Neuronal stem cell (in vitro differentiated cells): ENCODE measurements at regions not wholly inside any gene's neighbourhood (a gene's known extent, or its start where the extent isn't known, plus 50 kb on each side); places are given as distances from the start of the nearest gene placed in this dataset.

Source experiments
- DNase-seq: peaks from one replicate; pipeline ENCODE4 v3.0.0-alpha.2; 2013; ENCODE audit warnings: low spot score
- H2AFZ ChIP-seq: one replicate; pipeline ENCODE4 v1.6.1; 2013; ENCODE audit warnings: mild to moderate bottlenecking, low read length, inconsistent platforms
- H2AK5ac ChIP-seq: 2 replicates; pipeline ENCODE4 v1.6.1; 2013; ENCODE audit warnings: low read depth, mild to moderate bottlenecking, inconsistent platforms, low read length, moderate library complexity, mixed read lengths
- H2BK120ac ChIP-seq: 2 replicates; pipeline ENCODE4 v1.6.1; 2013; ENCODE audit warnings: low read depth, mild to moderate bottlenecking, inconsistent platforms, low read length, moderate library complexity, mixed read lengths
- H2BK12ac ChIP-seq: one replicate; pipeline ENCODE4 v1.6.1; 2013; ENCODE audit warnings: low read length, inconsistent platforms
- H2BK15ac ChIP-seq: 2 replicates; pipeline ENCODE4 v1.6.1; 2013; ENCODE audit warnings: mild to moderate bottlenecking, low read length, inconsistent platforms, mixed read lengths
- H2BK5ac ChIP-seq: one replicate; pipeline ENCODE4 v1.6.1; 2013; ENCODE audit warnings: inconsistent platforms, mild to moderate bottlenecking, low read length, moderate library complexity
- H3K14ac ChIP-seq: one replicate; pipeline ENCODE4 v1.6.1; 2013; ENCODE audit warnings: low read length, inconsistent platforms
- H3K18ac ChIP-seq: 2 replicates; pipeline ENCODE4 v1.6.1; 2013; ENCODE audit warnings: low read length, inconsistent platforms
- H3K23ac ChIP-seq: 2 replicates; pipeline ENCODE4 v1.6.1; 2013; ENCODE audit warnings: low read depth, mild to moderate bottlenecking, mixed read lengths, low read length, inconsistent platforms; ENCODE audit not compliant: poor library complexity
- H3K27ac ChIP-seq: replicated peaks from 3 replicates; pipeline ENCODE4 v1.5.1; 2013; ENCODE audit warnings: low read length, inconsistent platforms
- H3K27me3 ChIP-seq, 3 experiments: 2 replicates each; pipeline ENCODE4 v1.6.1; 2013; ENCODE audit warnings: low read length in 3 of 3, mild to moderate bottlenecking in 2 of 3, inconsistent platforms in 1 of 3, low read depth in 1 of 3, mixed read lengths in 1 of 3, moderate library complexity in 1 of 3; ENCODE audit not compliant: control insufficient read depth in 3 of 3, insufficient read depth in 3 of 3
- H3K36me3 ChIP-seq, 2 donors: replicated peaks in 1 of 2; 2 replicates each; pipeline ENCODE4 v1.6.1; 2013; ENCODE audit warnings: low read length in 2 of 2; ENCODE audit not compliant: control insufficient read depth in 2 of 2, insufficient read depth in 2 of 2
- H3K4ac ChIP-seq: 2 replicates; pipeline ENCODE4 v1.6.1; 2013; ENCODE audit warnings: inconsistent platforms, mild to moderate bottlenecking, low read length, moderate library complexity
- H3K4me1 ChIP-seq, 2 donors: 1 replicate in 1 of 2; 2 replicates in 1 of 2; pipeline ENCODE4 v1.6.1; 2013; ENCODE audit warnings: low read length in 2 of 2, low read depth in 1 of 2; ENCODE audit not compliant: control insufficient read depth in 2 of 2, insufficient read depth in 1 of 2
- H3K4me2 ChIP-seq: one replicate; pipeline ENCODE4 v1.6.1; 2013; ENCODE audit warnings: mild to moderate bottlenecking, low read length, inconsistent platforms; ENCODE audit not compliant: insufficient read depth, poor library complexity, severe bottlenecking
- H3K4me3 ChIP-seq, 2 donors: 2 replicates each; pipeline ENCODE4 v1.5.1; 2013; ENCODE audit warnings: low read length in 2 of 2, mild to moderate bottlenecking in 2 of 2, inconsistent platforms in 1 of 2, moderate library complexity in 1 of 2
- H3K79me1 ChIP-seq: one replicate; pipeline ENCODE4 v1.6.1; 2013; ENCODE audit warnings: low read depth, mild to moderate bottlenecking, inconsistent platforms, low read length, moderate library complexity
- H3K9ac ChIP-seq: one replicate; pipeline ENCODE4 v1.6.1; 2013; ENCODE audit warnings: mild to moderate bottlenecking, low read depth, low read length, inconsistent platforms; ENCODE audit not compliant: poor library complexity
- H3K9me3 ChIP-seq, 2 donors: replicated peaks in 1 of 2; 2 replicates each; pipeline versions ENCODE3 to v1.6.1; 2013; ENCODE audit warnings: low read length in 2 of 2, mild to moderate bottlenecking in 2 of 2, inconsistent platforms in 1 of 2, low read depth in 1 of 2, mixed read lengths in 1 of 2, moderate library complexity in 1 of 2; ENCODE audit not compliant: control insufficient read depth in 2 of 2, insufficient read depth in 1 of 2
- H4K8ac ChIP-seq: one replicate; pipeline ENCODE4 v1.6.1; 2013; ENCODE audit warnings: low read depth, mild to moderate bottlenecking, inconsistent platforms, low read length, moderate library complexity
- H4K91ac ChIP-seq: one replicate; pipeline ENCODE4 v1.6.1; 2013; ENCODE audit warnings: low read length, low read depth, mild to moderate bottlenecking, inconsistent platforms; ENCODE audit not compliant: poor library complexity
- WGBS, 2 donors: extraction: QIAGEN DNeasy Blood & Tissue Kit; methylation state at CpG; one replicate each; pipeline ENCODE4 v1.1.7; 2013; ENCODE audit warnings: missing lambda C conversion rate in 2 of 2, mixed read lengths in 1 of 2; ENCODE audit not compliant: insufficient read length in 2 of 2, insufficient replicate concordance in 1 of 2; ENCODE audit errors: extremely low coverage in 2 of 2; 5-methylcytosine and 5-hydroxymethylcytosine counted together

- no peak overlapping the region for H4K8ac ChIP-seq
- no peaks in the 10 kb centered on the region for H3K27me3 ChIP-seq
- H2BK12ac ChIP-seq = no peak overlapping the region
- H3K4ac ChIP-seq = no peak overlapping the region
- no peak overlapping the region for H2AFZ ChIP-seq
- no peak overlapping the region for H2AK5ac ChIP-seq
- DNase-seq = no peak
- H3K18ac ChIP-seq = no peak overlapping the region
- no peaks in the 10 kb centered on the region for H3K36me3 ChIP-seq
- no CpG with 5 or more reads among the region's 1 CpG for WGBS, 2 donors
- H3K14ac ChIP-seq = no peak overlapping the region
- no peak overlapping the region for H2BK120ac ChIP-seq
- no peak overlapping the region for H3K27ac ChIP-seq
- H2BK15ac ChIP-seq = no peak overlapping the region
- no peak overlapping the region for H4K91ac ChIP-seq
- no peak overlapping the region for H3K4me3 ChIP-seq
- H3K9me3 ChIP-seq = no peaks in the 10 kb centered on the region
- no peak overlapping the region for H3K23ac ChIP-seq
- no peak overlapping the region for H3K9ac ChIP-seq
- no peaks in the 10 kb centered on the region for H3K79me1 ChIP-seq
- H3K4me1 ChIP-seq = no peaks in the 10 kb centered on the region
- H2BK5ac ChIP-seq = no peak overlapping the region
- H3K4me2 ChIP-seq = no peak overlapping the region
Observed at GRCh38 chr12:107485731-107486130, 199.9 kb upstream of the PWP1 start.

- Histone ChIP-seq H3K4me3 (no peak overlapping the region), H3K4me2 (no peak overlapping the region), H3K23ac (no peak overlapping the region), H2BK15ac (no peak overlapping the region), H3K9me3 (no peaks in the 10 kb centered on the region), H3K14ac (no peak overlapping the region), H3K79me1 (no peaks in the 10 kb centered on the region), H3K18ac (no peak overlapping the region), H2BK5ac (no peak overlapping the region), H3K9ac (no peak overlapping the region), H2BK120ac (no peak overlapping the region), H2BK12ac (no peak overlapping the region), H3K27me3 (no peaks in the 10 kb centered on the region), H3K27ac (no peak overlapping the region), H3K4ac (no peak overlapping the region), H3K4me1 (no peaks in the 10 kb centered on the region), H3K36me3 (no peaks in the 10 kb centered on the region), H2AK5ac (no peak overlapping the region), H4K8ac (no peak overlapping the region), H2AFZ (no peak overlapping the region), H4K91ac (no peak overlapping the region)
- no CpG with 5 or more reads among the region's 2 CpGs for WGBS, 2 donors
- no peak for DNase-seq
Observed at GRCh38 chr12:107486140-107486892, 199.3 kb upstream of the PWP1 start.

- Histone ChIP-seq H3K9ac (no peak overlapping the region), H3K23ac (no peak overlapping the region), H3K4me3 (no peak overlapping the region), H3K4me1 (no peaks in the 10 kb centered on the region), H2AK5ac (no peak overlapping the region), H2BK12ac (no peak overlapping the region), H3K79me1 (no peaks in the 10 kb centered on the region), H3K27me3 (no peaks in the 10 kb centered on the region), H2BK120ac (no peak overlapping the region), H2AFZ (no peak overlapping the region), H2BK5ac (no peak overlapping the region), H3K36me3 (no peaks in the 10 kb centered on the region), H3K27ac (no peak overlapping the region), H2BK15ac (no peak overlapping the region), H3K18ac (no peak overlapping the region), H3K4me2 (no peak overlapping the region), H3K9me3 (no peaks in the 10 kb centered on the region), H4K8ac (no peak overlapping the region), H4K91ac (no peak overlapping the region), H3K4ac (no peak overlapping the region), H3K14ac (no peak overlapping the region)
- WGBS, 2 donors = no CpG with 5 or more reads among the region's 2 CpGs
- no peak for DNase-seq
Observed at GRCh38 chr12:107487011-107487680, 198.5 kb upstream of the PWP1 start.

DNA sequence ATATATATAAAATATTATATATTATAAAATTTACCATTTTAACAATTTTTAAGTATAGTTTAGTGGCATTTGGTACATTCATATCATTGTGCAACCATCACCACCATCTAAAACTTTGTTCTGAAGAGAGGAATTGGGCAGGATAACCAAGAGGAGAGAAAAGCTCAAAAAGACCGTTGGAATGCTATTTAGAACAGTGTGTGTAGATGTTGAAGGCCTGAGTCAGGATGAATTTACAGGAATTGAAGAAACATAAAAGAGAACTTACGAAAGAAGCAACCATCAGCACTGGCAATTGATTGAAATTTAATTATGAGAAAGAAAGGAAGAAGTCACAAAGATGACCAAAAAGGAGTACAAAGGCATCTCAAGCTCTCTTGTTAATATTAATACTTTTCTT lies 196.9 kb upstream of the PWP1 start:
- Histone ChIP-seq H2BK5ac (no peak overlapping the region), H4K8ac (no peak overlapping the region), H3K23ac (no peak overlapping the region), H2BK12ac (no peak overlapping the region), H3K36me3 (no peaks in the 10 kb centered on the region), H3K79me1 (no peaks in the 10 kb centered on the region), H3K27me3 (no peaks in the 10 kb centered on the region), H3K9me3 (no peaks in the 10 kb centered on the region), H4K91ac (no peak overlapping the region), H2BK15ac (no peak overlapping the region), H2BK120ac (no peak overlapping the region), H3K18ac (no peak overlapping the region), H3K9ac (no peak overlapping the region), H3K4me3 (no peak overlapping the region), H2AFZ (no peak overlapping the region), H3K4me1 (no peaks in the 10 kb centered on the region), H3K4ac (no peak overlapping the region), H3K14ac (no peak overlapping the region), H2AK5ac (no peak overlapping the region), H3K4me2 (no peak overlapping the region), H3K27ac (no peak overlapping the region)
- DNase-seq = no peak
- no CpG with 5 or more reads among the region's 2 CpGs for WGBS, 2 donors
